OCI-LY7 (cell line): ENCODE measurements at regions not wholly inside any gene's neighbourhood (a gene's known extent, or its start where the extent isn't known, plus 50 kb on each side); places are given as distances from the start of the nearest gene placed in this dataset.

Experiments used
- CTCF ChIP-seq: fragments of 200-600 bp; sonication (generic); conservative IDR thresholded peaks from 2 replicates; pipeline ENCODE4 v1.5.1; 2014; ENCODE audit warnings: mild to moderate bottlenecking, antibody characterized with exemption, low read length, moderate library complexity, mixed read lengths
- EZH2phosphoT487 ChIP-seq: fragments of 200-600 bp; sonication (generic); IDR thresholded peaks from 2 replicates; pipeline ENCODE4 v1.6.1; 2018; ENCODE audit warnings: low read depth, borderline replicate concordance, mild to moderate bottlenecking, mixed run types, antibody characterized with exemption, low read length, moderate library complexity, mixed read lengths

- TF ChIP-seq CTCF (no peak), EZH2phosphoT487 (no peak)
Measured at GRCh38 chr7:428927-429827, 90.5 kb downstream of the PDGFA start.
